ENCODE measurements at regions not wholly inside any gene's neighbourhood (a gene's known extent, or its start where the extent isn't known, plus 50 kb on each side); places are given as distances from the start of the nearest gene placed in this dataset.
"Not testable (repeated sequence)": the region's sequence is repeated elsewhere in the genome, so short reads cannot be mapped to it uniquely, and the experiment has no call there.

- DNase-seq (ENCODE audit: low read depth, low spot score), result no peak
- POLR2A ChIA-PET, result no interaction called here
- H3K4me3 ChIP-seq (ENCODE audit: low read depth, low read length), result no peak overlapping the region
- TF ChIP-seq CTCF (IDR thresholded peaks at IDR 0.05; ENCODE audit: insufficient read depth, low read length, missing control alignments), result no peak
- CTCF ChIA-PET, result no interaction called here
Measured at GRCh38 chr13:81377921-81378320, 1037.0 kb upstream of the SPRY2 start.

- H3K4me3 ChIP-seq (ENCODE audit: low read depth, low read length), result no peak overlapping the region
- TF ChIP-seq CTCF (IDR thresholded peaks at IDR 0.05; ENCODE audit: insufficient read depth, low read length, missing control alignments), result no peak
- ChIA-PET CTCF (no interaction called here), POLR2A (no interaction called here)
- DNase-seq (ENCODE audit: low read depth, low spot score), result no peak
Measured at GRCh38 chr13:81375709-81376108, 1034.8 kb upstream of the SPRY2 start.

- CTCF ChIA-PET; POLR2A ChIA-PET; H3K4me3 ChIP-seq (ENCODE audit: low read depth, low read length); DNase-seq (ENCODE audit: low read depth, low spot score): not testable (repeated sequence)
Measured at GRCh38 chr13:81362711-81363110, 1021.8 kb upstream of the SPRY2 start.

GRCh38 chr13:81350056-81350455 lies 1009.1 kb upstream of the SPRY2 start:
- no peak overlapping the region for H3K4me3 ChIP-seq (ENCODE audit: low read depth, low read length)
- no peak for TF ChIP-seq CTCF (IDR thresholded peaks at IDR 0.05; ENCODE audit: insufficient read depth, low read length, missing control alignments)
- CTCF ChIA-PET, result no interaction called here
- no peak for DNase-seq (ENCODE audit: low read depth, low spot score)
- POLR2A ChIA-PET, result no interaction called here

GRCh38 chr13:81340118-81341069 lies 999.5 kb upstream of the SPRY2 start:
- DNase-seq (ENCODE audit: low read depth, low spot score); POLR2A ChIA-PET; CTCF ChIA-PET; H3K4me3 ChIP-seq (ENCODE audit: low read depth, low read length): not testable (repeated sequence)

GRCh38 chr13:81339666-81340065 lies 998.7 kb upstream of the SPRY2 start:
- H3K4me3 ChIP-seq (ENCODE audit: low read depth, low read length); POLR2A ChIA-PET; DNase-seq (ENCODE audit: low read depth, low spot score); CTCF ChIA-PET: not testable (repeated sequence)

- ChIA-PET POLR2A (no interaction called here), CTCF (no interaction called here)
- no peak for TF ChIP-seq CTCF (IDR thresholded peaks at IDR 0.05; ENCODE audit: insufficient read depth, low read length, missing control alignments)
- no peak for DNase-seq (ENCODE audit: low read depth, low spot score)
- no peak overlapping the region for H3K4me3 ChIP-seq (ENCODE audit: low read depth, low read length)
Measured at GRCh38 chr13:81334481-81334880, 993.6 kb upstream of the SPRY2 start.

GRCh38 chr13:81326913-81327312 lies 986.0 kb upstream of the SPRY2 start:
- ChIA-PET CTCF (no interaction called here), POLR2A (no interaction called here)
- no peak for TF ChIP-seq CTCF (IDR thresholded peaks at IDR 0.05; ENCODE audit: insufficient read depth, low read length, missing control alignments)
- DNase-seq (ENCODE audit: low read depth, low spot score), result no peak
- H3K4me3 ChIP-seq (ENCODE audit: low read depth, low read length), result no peak overlapping the region
